GM19025 (cell line): ENCODE measurements at regions not wholly inside any gene's neighbourhood (a gene's known extent, or its start where the extent isn't known, plus 50 kb on each side); places are given as distances from the start of the nearest gene placed in this dataset.

Experiments
- ATAC-seq: cut with Tn5 transposase; IDR thresholded peaks from one replicate; pipeline ENCODE4 v1.9.1; 2021; ENCODE audit warnings: mild to moderate bottlenecking, low read depth, moderate library complexity; ENCODE audit not compliant: unreplicated experiment

- ATAC-seq = no peak
These were observed 933.4 kb downstream of the PLA2G4A start for GRCh38 chr1:187762118-187762517.

GRCh38 chr1:187763465-187763864 lies 934.7 kb downstream of the PLA2G4A start:
- ATAC-seq = no peak

- no peak for ATAC-seq
These were observed 935.2 kb downstream of the PLA2G4A start for GRCh38 chr1:187763976-187764375.

GRCh38 chr1:187771396-187771795 lies 942.6 kb downstream of the PLA2G4A start:
- no peak for ATAC-seq

GRCh38 chr1:187773168-187773567 lies 944.4 kb downstream of the PLA2G4A start:
- ATAC-seq = no peak

- no peak for ATAC-seq
These were observed 959.0 kb downstream of the PLA2G4A start for GRCh38 chr1:187787736-187788135.

GRCh38 chr1:187788718-187789117 lies 960.0 kb downstream of the PLA2G4A start:
- ATAC-seq = no peak

- no peak for ATAC-seq
These were observed 962.0 kb downstream of the PLA2G4A start for GRCh38 chr1:187790724-187791123.

GRCh38 chr1:187794561-187794960 lies 965.8 kb downstream of the PLA2G4A start:
- ATAC-seq = no peak

- no peak for ATAC-seq
These were observed 980.8 kb downstream of the PLA2G4A start for GRCh38 chr1:187809549-187809948.

- ATAC-seq = no peak
These were observed 987.9 kb downstream of the PLA2G4A start for GRCh38 chr1:187816646-187817045.

GRCh38 chr1:187817782-187818181 lies 989.0 kb downstream of the PLA2G4A start:
- no peak for ATAC-seq

GRCh38 chr1:187819086-187819485 lies 990.3 kb downstream of the PLA2G4A start:
- ATAC-seq = no peak

GRCh38 chr1:187836557-187836956 lies 1007.8 kb downstream of the PLA2G4A start:
- no peak for ATAC-seq

- ATAC-seq = no peak
These were observed 1009.0 kb downstream of the PLA2G4A start for GRCh38 chr1:187837787-187838186.

- ATAC-seq = no peak
These were observed 1009.9 kb downstream of the PLA2G4A start for GRCh38 chr1:187838335-187839293.

- no peak for ATAC-seq
These were observed 1011.1 kb downstream of the PLA2G4A start for GRCh38 chr1:187839873-187840272.

GRCh38 chr1:187840557-187840956 lies 1011.8 kb downstream of the PLA2G4A start:
- no peak for ATAC-seq

- no peak for ATAC-seq
These were observed 1013.8 kb downstream of the PLA2G4A start for GRCh38 chr1:187842406-187843165.

- ATAC-seq = no peak
These were observed 1015.6 kb downstream of the PLA2G4A start for GRCh38 chr1:187844313-187844712.

GRCh38 chr1:187847531-187847930 lies 1018.8 kb downstream of the PLA2G4A start:
- ATAC-seq = no peak
